C4-2B (cell line): ENCODE measurements at regions not wholly inside any gene's neighbourhood (a gene's known extent, or its start where the extent isn't known, plus 50 kb on each side); places are given as distances from the start of the nearest gene placed in this dataset.

Source experiments
- CTCF ChIP-seq: fragments of 450-650 bp; conservative IDR thresholded peaks from 2 replicates; pipeline ENCODE4 v1.5.1; 2017; ENCODE audit warnings: mild to moderate bottlenecking
- ZFX ChIP-seq: fragments of 450-650 bp; IDR thresholded peaks from 2 replicates; pipeline ENCODE4 v1.6.1; 2017

- TF ChIP-seq ZFX (no peak), CTCF (no peak)
Measured at GRCh38 chr11:33638608-33639007, 62.0 kb downstream of the C11orf91 start.
